ENCODE measurements at regions not wholly inside any gene's neighbourhood (a gene's known extent, or its start where the extent isn't known, plus 50 kb on each side); places are given as distances from the start of the nearest gene placed in this dataset.
"Not testable (repeated sequence)": the region's sequence is repeated elsewhere in the genome, so short reads cannot be mapped to it uniquely, and the experiment has no call there.

GRCh38 chr18:52236131-52236530 is 103.9 kb upstream of the DCC start:
- Mint-ChIP-seq H3K36me3 (ENCODE audit: low read depth) (no peaks in the 10 kb centered on the region), H3K27ac (ENCODE audit: unreplicated experiment) (no peak overlapping the region), H3K4me3 (no peak overlapping the region), H3K4me1 (no peaks in the 10 kb centered on the region), H3K9me3 (no peaks in the 10 kb centered on the region), H3K27me3 (ENCODE audit: low read depth) (no peaks in the 10 kb centered on the region)
- TF ChIP-seq, protein P1, sequence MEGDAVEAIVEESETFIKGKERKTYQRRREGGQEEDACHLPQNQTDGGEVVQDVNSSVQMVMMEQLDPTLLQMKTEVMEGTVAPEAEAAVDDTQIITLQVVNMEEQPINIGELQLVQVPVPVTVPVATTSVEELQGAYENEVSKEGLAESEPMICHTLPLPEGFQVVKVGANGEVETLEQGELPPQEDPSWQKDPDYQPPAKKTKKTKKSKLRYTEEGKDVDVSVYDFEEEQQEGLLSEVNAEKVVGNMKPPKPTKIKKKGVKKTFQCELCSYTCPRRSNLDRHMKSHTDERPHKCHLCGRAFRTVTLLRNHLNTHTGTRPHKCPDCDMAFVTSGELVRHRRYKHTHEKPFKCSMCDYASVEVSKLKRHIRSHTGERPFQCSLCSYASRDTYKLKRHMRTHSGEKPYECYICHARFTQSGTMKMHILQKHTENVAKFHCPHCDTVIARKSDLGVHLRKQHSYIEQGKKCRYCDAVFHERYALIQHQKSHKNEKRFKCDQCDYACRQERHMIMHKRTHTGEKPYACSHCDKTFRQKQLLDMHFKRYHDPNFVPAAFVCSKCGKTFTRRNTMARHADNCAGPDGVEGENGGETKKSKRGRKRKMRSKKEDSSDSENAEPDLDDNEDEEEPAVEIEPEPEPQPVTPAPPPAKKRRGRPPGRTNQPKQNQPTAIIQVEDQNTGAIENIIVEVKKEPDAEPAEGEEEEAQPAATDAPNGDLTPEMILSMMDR (conservative IDR thresholded peaks at IDR 0.05), result no peak
- no peak for DNase-seq (ENCODE audit: low read depth, low spot score)

GRCh38 chr18:52237551-52237950 is 102.4 kb upstream of the DCC start:
- no peaks in the 10 kb centered on the region for H3K4me1 Mint-ChIP-seq
- H3K9me3 Mint-ChIP-seq, result no peaks in the 10 kb centered on the region
- H3K27ac Mint-ChIP-seq (ENCODE audit: unreplicated experiment), result no peak overlapping the region
- H3K4me3 Mint-ChIP-seq, result no peak overlapping the region
- no peak for DNase-seq (ENCODE audit: low read depth, low spot score)
- no peaks in the 10 kb centered on the region for H3K27me3 Mint-ChIP-seq (ENCODE audit: low read depth)
- H3K36me3 Mint-ChIP-seq (ENCODE audit: low read depth), result no peaks in the 10 kb centered on the region
- TF ChIP-seq, protein P1 (conservative IDR thresholded peaks at IDR 0.05), result no peak

DNA sequence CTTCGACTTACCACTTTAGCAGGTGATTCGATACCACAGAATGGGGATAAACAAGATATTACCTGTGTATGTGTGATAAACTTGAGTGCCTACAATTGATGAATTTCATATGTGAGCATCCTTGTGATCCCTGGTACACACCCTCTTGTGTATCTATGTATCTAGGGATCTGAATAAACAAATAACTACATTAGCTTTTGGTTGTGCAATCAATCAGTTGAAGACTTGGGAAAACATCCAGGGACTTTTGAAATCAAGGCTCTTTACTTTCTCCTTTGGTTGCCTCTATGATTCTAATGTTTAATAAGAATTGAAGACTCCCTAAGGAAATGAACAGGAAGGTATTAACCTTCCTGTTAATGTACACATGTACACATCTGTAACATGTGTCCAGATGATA is 97.3 kb upstream of the DCC start:
- Mint-ChIP-seq H3K27ac (ENCODE audit: unreplicated experiment) (no peak overlapping the region), H3K27me3 (ENCODE audit: low read depth) (no peaks in the 10 kb centered on the region), H3K4me3 (no peak overlapping the region), H3K36me3 (ENCODE audit: low read depth) (no peaks in the 10 kb centered on the region), H3K9me3 (peaks cover 9% of the 10 kb centered on the region), H3K4me1 (no peaks in the 10 kb centered on the region)
- TF ChIP-seq, protein P1 (conservative IDR thresholded peaks at IDR 0.05), result no peak
- no peak for DNase-seq (ENCODE audit: low read depth, low spot score)

- Mint-ChIP-seq H3K4me1 (no peaks in the 10 kb centered on the region), H3K27me3 (ENCODE audit: low read depth) (no peaks in the 10 kb centered on the region), H3K36me3 (ENCODE audit: low read depth) (no peaks in the 10 kb centered on the region), H3K4me3 (no peak overlapping the region), H3K9me3 (peaks cover 9% of the 10 kb centered on the region), H3K27ac (ENCODE audit: unreplicated experiment) (no peak overlapping the region)
- TF ChIP-seq, protein P1 (conservative IDR thresholded peaks at IDR 0.05), result no peak
- no peak for DNase-seq (ENCODE audit: low read depth, low spot score)
Observed at GRCh38 chr18:52244658-52245057, 95.3 kb upstream of the DCC start.

DNA sequence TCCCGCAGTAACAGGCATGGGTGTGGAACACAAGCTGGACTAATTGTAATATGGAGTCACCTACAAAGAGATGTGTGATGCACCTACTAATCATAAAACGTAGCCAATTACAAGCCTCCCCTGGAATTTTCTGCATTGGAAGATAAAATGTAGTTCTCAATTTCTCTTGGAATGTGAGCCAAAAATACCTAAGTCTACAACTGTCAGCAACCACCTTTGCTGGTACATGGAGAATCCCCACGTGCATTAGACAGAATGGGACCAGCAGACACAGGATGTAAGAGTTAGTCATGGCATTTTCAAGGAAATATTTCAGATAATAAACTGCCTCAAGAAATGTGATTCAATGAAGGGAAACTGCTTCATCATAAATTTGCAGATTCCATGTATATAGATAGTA is 85.6 kb upstream of the DCC start:
- no peak overlapping the region for H3K4me3 Mint-ChIP-seq
- H3K36me3 Mint-ChIP-seq (ENCODE audit: low read depth), result no peaks in the 10 kb centered on the region
- peaks cover 5% of the 10 kb centered on the region for H3K9me3 Mint-ChIP-seq
- DNase-seq (ENCODE audit: low read depth, low spot score), result no peak
- no peak overlapping the region for H3K27ac Mint-ChIP-seq (ENCODE audit: unreplicated experiment)
- H3K4me1 Mint-ChIP-seq, result no peaks in the 10 kb centered on the region
- no peaks in the 10 kb centered on the region for H3K27me3 Mint-ChIP-seq (ENCODE audit: low read depth)
- TF ChIP-seq, protein P1 (conservative IDR thresholded peaks at IDR 0.05), result no peak

- not testable (repeated sequence) for H3K9me3 Mint-ChIP-seq; H3K27ac Mint-ChIP-seq (ENCODE audit: unreplicated experiment); H3K27me3 Mint-ChIP-seq (ENCODE audit: low read depth); H3K36me3 Mint-ChIP-seq (ENCODE audit: low read depth); DNase-seq (ENCODE audit: low read depth, low spot score); H3K4me1 Mint-ChIP-seq; H3K4me3 Mint-ChIP-seq
Observed at GRCh38 chr18:52257417-52257816, 82.6 kb upstream of the DCC start.
